Mucosa of descending colon (tissue), 3 donors: ENCODE measurements at regions not wholly inside any gene's neighbourhood (a gene's known extent, or its start where the extent isn't known, plus 50 kb on each side); places are given as distances from the start of the nearest gene placed in this dataset.

Experiments used
- ATAC-seq: fragments of 200-7000 bp; cut with Tn5 transposase; one replicate; pipeline ENCODE4 v1.9.1; 2020; ENCODE audit warnings: mild to moderate bottlenecking, moderate library complexity
- DNase-seq, 3 donors: peaks; one replicate each; pipeline ENCODE4 v3.0.0-alpha.2; 2020
- H3K36me3 ChIP-seq: fragments of 200-600 bp; one replicate; pipeline ENCODE4 v1.8.0; 2021; ENCODE audit warnings: low read depth, mild to moderate bottlenecking
- H3K4me1 ChIP-seq: fragments of 200-600 bp; one replicate; pipeline ENCODE4 v1.8.0; 2021; ENCODE audit warnings: low read depth, mild to moderate bottlenecking
- H3K4me3 ChIP-seq: fragments of 200-600 bp; one replicate; pipeline ENCODE4 v1.8.0; 2021; ENCODE audit warnings: mild to moderate bottlenecking
- H3K9me3 ChIP-seq: fragments of 200-600 bp; one replicate; pipeline ENCODE4 v1.8.0; 2021; ENCODE audit warnings: mild to moderate bottlenecking
- CTCF ChIP-seq: fragments of 200-600 bp; IDR thresholded peaks from one replicate; pipeline ENCODE4 v1.8.0; 2022; ENCODE audit warnings: antibody characterized with exemption, mild to moderate bottlenecking
- intact Hi-C, 2 donors: fragments of 100-400 bp; cut with DNase I in 1 of 2; cut with micrococcal nuclease in 1 of 2; formaldehyde crosslinking; loops; one replicate each; pipeline versions ENCODE4 v1.11.0 to v1.11.1; 2022; cut with DNase I, micrococcal nuclease
- donor health status: DM: no; HTN: no; CAD: no; lungs with moderate emphysema.
- donor health status: DM: no; HTN: no; CAD: no.
- donor health status: DM: no; HTN: yes; CAD: no.

- intact Hi-C loops: no loop called here
- Histone ChIP-seq H3K36me3 (no peaks in the 10 kb centered on the region), H3K4me1 (no peaks in the 10 kb centered on the region), H3K9me3 (no peaks in the 10 kb centered on the region), H3K4me3 (no peak overlapping the region)
- TF ChIP-seq CTCF: no peak
- no peak for ATAC-seq
- no peak for DNase-seq
Observed at GRCh38 chr14:35938770-35939169, 112.6 kb downstream of the BRMS1L start.

- TF ChIP-seq CTCF: no peak
- Histone ChIP-seq H3K36me3 (no peaks in the 10 kb centered on the region), H3K4me3 (no peak overlapping the region), H3K9me3 (no peaks in the 10 kb centered on the region), H3K4me1 (no peaks in the 10 kb centered on the region)
- intact Hi-C loops: no loop called here
- no peak for DNase-seq
- no peak for ATAC-seq
Observed at GRCh38 chr14:35934499-35934898, 108.4 kb downstream of the BRMS1L start.

GRCh38 chr14:35932659-35933159 lies 106.6 kb downstream of the BRMS1L start:
- ATAC-seq (peak; percentile 21), DNase-seq (peak in 1 of 3 donors; percentile 7)
- no peaks in the 10 kb centered on the region for H3K4me1 ChIP-seq
- H3K36me3 ChIP-seq: no peaks in the 10 kb centered on the region
- no peaks in the 10 kb centered on the region for H3K9me3 ChIP-seq
- intact Hi-C loops: no loop called here
- no peak for TF ChIP-seq CTCF
- no peak overlapping the region for H3K4me3 ChIP-seq

GRCh38 chr14:35932136-35932535 lies 106.0 kb downstream of the BRMS1L start:
- ATAC-seq (no peak), DNase-seq (no peak)
- intact Hi-C loops: no loop called here
- Histone ChIP-seq H3K4me3 (no peak overlapping the region), H3K36me3 (no peaks in the 10 kb centered on the region), H3K4me1 (no peaks in the 10 kb centered on the region), H3K9me3 (no peaks in the 10 kb centered on the region)
- no peak for TF ChIP-seq CTCF

- TF ChIP-seq CTCF: no peak
- DNase-seq (no peak), ATAC-seq (no peak)
- H3K4me3 ChIP-seq: no peak overlapping the region
- H3K36me3 ChIP-seq: no peaks in the 10 kb centered on the region
- H3K9me3 ChIP-seq: no peaks in the 10 kb centered on the region
- no peaks in the 10 kb centered on the region for H3K4me1 ChIP-seq
- intact Hi-C loops: no loop called here
Observed at GRCh38 chr14:35931346-35931745, 105.2 kb downstream of the BRMS1L start.

- ATAC-seq (no peak), DNase-seq (no peak)
- intact Hi-C loops: no loop called here
- Histone ChIP-seq H3K36me3 (no peaks in the 10 kb centered on the region), H3K9me3 (no peaks in the 10 kb centered on the region), H3K4me3 (no peak overlapping the region), H3K4me1 (no peaks in the 10 kb centered on the region)
- TF ChIP-seq CTCF: no peak
Observed at GRCh38 chr14:35929186-35929585, 103.0 kb downstream of the BRMS1L start.
